ENCODE measurements at regions not wholly inside any gene's neighbourhood (a gene's known extent, or its start where the extent isn't known, plus 50 kb on each side); places are given as distances from the start of the nearest gene placed in this dataset.

GRCh38 chr2:45074713-45075112, 65.5 kb upstream of the SIX2 start:
- no peak for DNase-seq (ENCODE audit: low read depth)
- H3K4me3 ChIP-seq (ENCODE audit: low read depth, low read length) = no peak overlapping the region
- in situ Hi-C loops (cut with HindIII; ENCODE audit: low sequenced_read_pairs) = no loop called here
- no peak for TF ChIP-seq CTCF (IDR thresholded peaks at IDR 0.05; ENCODE audit: low read depth, low read length, missing control alignments)

- in situ Hi-C loops (cut with HindIII; ENCODE audit: low sequenced_read_pairs) = no loop called here
- TF ChIP-seq CTCF (IDR thresholded peaks at IDR 0.05; ENCODE audit: low read depth, low read length, missing control alignments) = no peak
- DNase-seq (ENCODE audit: low read depth) = no peak
- H3K4me3 ChIP-seq (ENCODE audit: low read depth, low read length) = no peak overlapping the region
These were observed 63.6 kb upstream of the SIX2 start for GRCh38 chr2:45072862-45073237.

- in situ Hi-C loops (cut with HindIII; ENCODE audit: low sequenced_read_pairs) = no loop called here
- no peak for TF ChIP-seq CTCF (IDR thresholded peaks at IDR 0.05; ENCODE audit: low read depth, low read length, missing control alignments)
- H3K4me3 ChIP-seq (ENCODE audit: low read depth, low read length) = no peak overlapping the region
- no peak for DNase-seq (ENCODE audit: low read depth)
These were observed 63.0 kb upstream of the SIX2 start for GRCh38 chr2:45072064-45072861.

GRCh38 chr2:45070113-45070652, 60.9 kb upstream of the SIX2 start:
- in situ Hi-C loops (cut with HindIII; ENCODE audit: low sequenced_read_pairs) = no loop called here
- H3K4me3 ChIP-seq (ENCODE audit: low read depth, low read length) = no peak overlapping the region
- TF ChIP-seq CTCF (IDR thresholded peaks at IDR 0.05; ENCODE audit: low read depth, low read length, missing control alignments) = no peak
- DNase-seq (ENCODE audit: low read depth) = no peak

GRCh38 chr2:45069684-45070083, 60.4 kb upstream of the SIX2 start:
- in situ Hi-C loops (cut with HindIII; ENCODE audit: low sequenced_read_pairs) = no loop called here

GRCh38 chr2:45068571-45069140, 59.4 kb upstream of the SIX2 start:
- DNase-seq (ENCODE audit: low read depth) = no peak
- in situ Hi-C loops (cut with HindIII; ENCODE audit: low sequenced_read_pairs) = no loop called here
- TF ChIP-seq CTCF (IDR thresholded peaks at IDR 0.05; ENCODE audit: low read depth, low read length, missing control alignments) = no peak

More at GRCh38 chr2:45069684-45070083, 60.4 kb upstream of the SIX2 start:
- no peak for TF ChIP-seq CTCF (IDR thresholded peaks at IDR 0.05; ENCODE audit: low read depth, low read length, missing control alignments)
- no peak overlapping the region for H3K4me3 ChIP-seq (ENCODE audit: low read depth, low read length)
- no peak for DNase-seq (ENCODE audit: low read depth)

More at GRCh38 chr2:45068571-45069140, 59.4 kb upstream of the SIX2 start:
- H3K4me3 ChIP-seq (ENCODE audit: low read depth, low read length) = no peak overlapping the region
